ENCODE measurements at regions not wholly inside any gene's neighbourhood (a gene's known extent, or its start where the extent isn't known, plus 50 kb on each side); places are given as distances from the start of the nearest gene placed in this dataset.
"Not testable (repeated sequence)": the region's sequence is repeated elsewhere in the genome, so short reads cannot be mapped to it uniquely, and the experiment has no call there.

- H3K4me3 ChIP-seq (ENCODE audit: low read depth, poor library complexity, severe bottlenecking) = no peak overlapping the region
- intact Hi-C loops (cut with DNase I; ENCODE audit: low total_unique reads) = no loop called here
- DNase-seq (ENCODE audit: low spot score in 2 of 2) = no peak
- WGBS, 2 donors = 86 to 89% methylated on average over 16 of the region's 16 CpGs
- TF ChIP-seq CTCF (IDR thresholded peaks at IDR 0.05) (no peak), POLR2A (IDR thresholded peaks at IDR 0.05) (no peak)
Observed at GRCh38 chr2:241966647-241967466, 97.3 kb downstream of the RTP5 start.

GRCh38 chr2:241967467-241968144 lies 98.1 kb downstream of the RTP5 start:
- intact Hi-C loops (cut with DNase I; ENCODE audit: low total_unique reads) = no loop called here
- 91 to 93% methylated on average over 17 of the region's 17 CpGs for WGBS, 2 donors
- DNase-seq (ENCODE audit: low spot score in 2 of 2) = no peak

GRCh38 chr2:241968417-241968816 lies 98.9 kb downstream of the RTP5 start:
- H3K4me3 ChIP-seq (ENCODE audit: low read depth, poor library complexity, severe bottlenecking) = no peak overlapping the region
- 93 to 94% methylated on average over 9 of the region's 9 CpGs for WGBS, 2 donors
- no peak for DNase-seq (ENCODE audit: low spot score in 2 of 2)
- intact Hi-C loops (cut with DNase I; ENCODE audit: low total_unique reads) = no loop called here
- TF ChIP-seq POLR2A (IDR thresholded peaks at IDR 0.05) (no peak), CTCF (IDR thresholded peaks at IDR 0.05) (no peak)

More at GRCh38 chr2:241967467-241968144, 98.1 kb downstream of the RTP5 start:
- H3K4me3 ChIP-seq (ENCODE audit: low read depth, poor library complexity, severe bottlenecking) = no peak overlapping the region
- TF ChIP-seq POLR2A (IDR thresholded peaks at IDR 0.05) = no peak
- TF ChIP-seq CTCF (IDR thresholded peaks at IDR 0.05) = no peak

- H3K4me3 ChIP-seq (ENCODE audit: low read depth, poor library complexity, severe bottlenecking); DNase-seq (ENCODE audit: low spot score in 2 of 2); intact Hi-C loops (cut with DNase I; ENCODE audit: low total_unique reads): not testable (repeated sequence)
- WGBS, 2 donors = 90 to 94% methylated on average over 6 of the region's 6 CpGs
Observed at GRCh38 chr2:241969182-241969581, 99.7 kb downstream of the RTP5 start.

- no peak overlapping the region for H3K4me3 ChIP-seq (ENCODE audit: low read depth, poor library complexity, severe bottlenecking)
- WGBS, 2 donors = 88 to 94% methylated on average over 5 of the region's 5 CpGs
- DNase-seq (ENCODE audit: low spot score in 2 of 2) = no peak
- TF ChIP-seq CTCF (IDR thresholded peaks at IDR 0.05) (no peak), POLR2A (IDR thresholded peaks at IDR 0.05) (no peak)
- intact Hi-C loops (cut with DNase I; ENCODE audit: low total_unique reads) = no loop called here
Observed at GRCh38 chr2:241970716-241971115, 101.2 kb downstream of the RTP5 start.

GRCh38 chr2:241974096-241974495 lies 104.6 kb downstream of the RTP5 start:
- no peak for DNase-seq (ENCODE audit: low spot score in 2 of 2)
- TF ChIP-seq CTCF (IDR thresholded peaks at IDR 0.05) = no peak
- no peak for TF ChIP-seq POLR2A (IDR thresholded peaks at IDR 0.05)
- intact Hi-C loops (cut with DNase I; ENCODE audit: low total_unique reads) = no loop called here
- H3K4me3 ChIP-seq (ENCODE audit: low read depth, poor library complexity, severe bottlenecking) = no peak overlapping the region
- 91% methylated on average over 13 to 15 of the region's 15 CpGs for WGBS, 2 donors

All from lower leg skin (tissue), 4 donors.